MM.1S (cell line): ENCODE measurements at regions not wholly inside any gene's neighbourhood (a gene's known extent, or its start where the extent isn't known, plus 50 kb on each side); places are given as distances from the start of the nearest gene placed in this dataset.

Source experiments
- CTCF ChIP-seq: fragments of 300-600 bp; sonication (generic); IDR thresholded peaks from 2 replicates; pipeline ENCODE4 v1.5.1; 2016; ENCODE audit warnings: antibody characterized with exemption, low read length, mixed read lengths
- EZH2phosphoT487 ChIP-seq: fragments of 300-600 bp; sonication (generic); IDR thresholded peaks from 2 replicates; pipeline ENCODE4 v1.6.1; 2018; ENCODE audit warnings: antibody characterized with exemption, low read length

DNA sequence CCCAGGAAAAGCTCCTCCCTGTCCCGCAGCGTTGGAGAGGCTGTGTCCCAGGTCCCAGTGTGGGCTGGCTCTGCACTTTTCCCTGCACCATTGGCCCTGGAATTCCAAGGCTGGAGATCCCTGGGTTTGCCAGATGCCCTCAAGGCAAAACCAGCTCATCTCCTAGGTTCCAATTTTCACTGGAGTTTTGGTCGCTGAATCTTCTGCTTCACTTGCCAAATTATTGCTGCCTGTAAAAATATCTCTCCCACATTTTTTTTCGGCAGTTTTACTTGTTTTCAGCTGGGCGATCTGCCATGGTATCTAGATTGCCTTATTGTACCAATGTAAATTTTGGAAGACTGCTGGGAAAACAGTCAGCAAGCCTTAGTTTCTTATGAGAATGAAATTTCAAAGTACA lies 150.9 kb upstream of the ATP10A start:
- TF ChIP-seq CTCF (no peak), EZH2phosphoT487 (no peak)
